ENCODE measurements at regions not wholly inside any gene's neighbourhood (a gene's known extent, or its start where the extent isn't known, plus 50 kb on each side); places are given as distances from the start of the nearest gene placed in this dataset.

DNA sequence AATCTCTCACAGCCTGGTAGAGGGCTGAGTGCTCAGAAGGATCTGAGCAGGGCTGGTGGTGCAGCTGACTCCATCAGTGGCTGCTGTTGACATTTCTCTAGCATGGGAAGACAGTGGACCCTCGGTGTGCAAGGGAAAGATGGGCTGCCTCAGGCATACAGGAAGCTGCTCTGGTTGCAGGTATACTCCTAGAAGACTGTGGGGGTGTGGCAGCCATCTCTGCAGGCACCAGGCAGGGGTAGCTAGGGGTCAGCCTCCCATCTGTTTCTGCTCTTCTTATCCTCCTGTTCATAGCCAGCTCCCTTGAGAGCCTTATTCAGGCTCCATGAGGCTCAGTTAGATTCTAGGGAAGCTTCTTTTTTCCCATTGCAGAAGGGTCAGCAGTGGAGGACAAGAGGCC lies 475.5 kb downstream of the TSHZ3 start:
- TF ChIP-seq, protein P1, sequence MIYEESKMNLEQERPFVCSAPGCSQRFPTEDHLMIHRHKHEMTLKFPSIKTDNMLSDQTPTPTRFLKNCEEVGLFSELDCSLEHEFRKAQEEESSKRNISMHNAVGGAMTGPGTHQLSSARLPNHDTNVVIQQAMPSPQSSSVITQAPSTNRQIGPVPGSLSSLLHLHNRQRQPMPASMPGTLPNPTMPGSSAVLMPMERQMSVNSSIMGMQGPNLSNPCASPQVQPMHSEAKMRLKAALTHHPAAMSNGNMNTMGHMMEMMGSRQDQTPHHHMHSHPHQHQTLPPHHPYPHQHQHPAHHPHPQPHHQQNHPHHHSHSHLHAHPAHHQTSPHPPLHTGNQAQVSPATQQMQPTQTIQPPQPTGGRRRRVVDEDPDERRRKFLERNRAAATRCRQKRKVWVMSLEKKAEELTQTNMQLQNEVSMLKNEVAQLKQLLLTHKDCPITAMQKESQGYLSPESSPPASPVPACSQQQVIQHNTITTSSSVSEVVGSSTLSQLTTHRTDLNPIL (CRISPR knock-in tag; IDR thresholded peaks at IDR 0.05; ENCODE audit: low read depth) = no peak
- no peak for TF ChIP-seq OSR1 (CRISPR knock-in tag; IDR thresholded peaks at IDR 0.05)
- TF ChIP-seq ZNF70 (CRISPR knock-in tag; IDR thresholded peaks at IDR 0.05) = no peak
- TF ChIP-seq ZC3H10 (CRISPR knock-in tag; IDR thresholded peaks at IDR 0.05) = no peak
- no peak for TF ChIP-seq ZFP3 (CRISPR knock-in tag; IDR thresholded peaks at IDR 0.05)
- TF ChIP-seq, protein P2, sequence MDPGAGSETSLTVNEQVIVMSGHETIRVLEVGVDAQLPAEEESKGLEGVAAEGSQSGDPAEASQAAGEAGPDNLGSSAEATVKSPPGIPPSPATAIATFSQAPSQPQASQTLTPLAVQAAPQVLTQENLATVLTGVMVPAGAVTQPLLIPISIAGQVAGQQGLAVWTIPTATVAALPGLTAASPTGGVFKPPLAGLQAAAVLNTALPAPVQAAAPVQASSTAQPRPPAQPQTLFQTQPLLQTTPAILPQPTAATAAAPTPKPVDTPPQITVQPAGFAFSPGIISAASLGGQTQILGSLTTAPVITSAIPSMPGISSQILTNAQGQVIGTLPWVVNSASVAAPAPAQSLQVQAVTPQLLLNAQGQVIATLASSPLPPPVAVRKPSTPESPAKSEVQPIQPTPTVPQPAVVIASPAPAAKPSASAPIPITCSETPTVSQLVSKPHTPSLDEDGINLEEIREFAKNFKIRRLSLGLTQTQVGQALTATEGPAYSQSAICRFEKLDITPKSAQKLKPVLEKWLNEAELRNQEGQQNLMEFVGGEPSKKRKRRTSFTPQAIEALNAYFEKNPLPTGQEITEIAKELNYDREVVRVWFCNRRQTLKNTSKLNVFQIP (CRISPR knock-in tag; IDR thresholded peaks at IDR 0.05; ENCODE audit: borderline replicate concordance, low read depth) = no peak

All from SK-N-SH treated with all-trans-retinoic acid at 6 μM for 48 hours (cell line).